Cardiac fibroblast (primary cell): ENCODE measurements at regions not wholly inside any gene's neighbourhood (a gene's known extent, or its start where the extent isn't known, plus 50 kb on each side); places are given as distances from the start of the nearest gene placed in this dataset.
"Not testable (repeated sequence)": the region's sequence is repeated elsewhere in the genome, so short reads cannot be mapped to it uniquely, and the experiment has no call there.

Source experiments
- DNase-seq, 2 donors: peaks; one replicate each; pipeline versions ENCODE4 v3.0.0 to v3.0.0-alpha.2; 2010; ENCODE audit warnings: low read depth in 2 of 2
- H3K4me3 ChIP-seq, 2 donors: replicated peaks in 1 of 2; 1 replicate in 1 of 2; 2 replicates in 1 of 2; pipeline ENCODE4 v1.5.1; 2011; ENCODE audit warnings: low read depth in 2 of 2, low read length in 2 of 2, mild to moderate bottlenecking in 2 of 2, moderate library complexity in 1 of 2
- TF ChIP-seq, protein P1 (sequence below): IDR thresholded peaks from one replicate; pipeline ENCODE4 v1.5.1; 2011; ENCODE audit warnings: low read depth, mild to moderate bottlenecking, low read length, inconsistent platforms

GRCh38 chr1:219713981-219714381 is 101.1 kb upstream of the ZC3H11B start:
- no peak overlapping the region for H3K4me3 ChIP-seq
- DNase-seq: peak; percentile 6 to 24
- TF ChIP-seq, protein P1, sequence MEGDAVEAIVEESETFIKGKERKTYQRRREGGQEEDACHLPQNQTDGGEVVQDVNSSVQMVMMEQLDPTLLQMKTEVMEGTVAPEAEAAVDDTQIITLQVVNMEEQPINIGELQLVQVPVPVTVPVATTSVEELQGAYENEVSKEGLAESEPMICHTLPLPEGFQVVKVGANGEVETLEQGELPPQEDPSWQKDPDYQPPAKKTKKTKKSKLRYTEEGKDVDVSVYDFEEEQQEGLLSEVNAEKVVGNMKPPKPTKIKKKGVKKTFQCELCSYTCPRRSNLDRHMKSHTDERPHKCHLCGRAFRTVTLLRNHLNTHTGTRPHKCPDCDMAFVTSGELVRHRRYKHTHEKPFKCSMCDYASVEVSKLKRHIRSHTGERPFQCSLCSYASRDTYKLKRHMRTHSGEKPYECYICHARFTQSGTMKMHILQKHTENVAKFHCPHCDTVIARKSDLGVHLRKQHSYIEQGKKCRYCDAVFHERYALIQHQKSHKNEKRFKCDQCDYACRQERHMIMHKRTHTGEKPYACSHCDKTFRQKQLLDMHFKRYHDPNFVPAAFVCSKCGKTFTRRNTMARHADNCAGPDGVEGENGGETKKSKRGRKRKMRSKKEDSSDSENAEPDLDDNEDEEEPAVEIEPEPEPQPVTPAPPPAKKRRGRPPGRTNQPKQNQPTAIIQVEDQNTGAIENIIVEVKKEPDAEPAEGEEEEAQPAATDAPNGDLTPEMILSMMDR: no peak

- DNase-seq: no peak
- TF ChIP-seq, protein P1: no peak
- no peak overlapping the region for H3K4me3 ChIP-seq
These were observed 99.6 kb upstream of the ZC3H11B start for GRCh38 chr1:219712506-219712905.

DNA sequence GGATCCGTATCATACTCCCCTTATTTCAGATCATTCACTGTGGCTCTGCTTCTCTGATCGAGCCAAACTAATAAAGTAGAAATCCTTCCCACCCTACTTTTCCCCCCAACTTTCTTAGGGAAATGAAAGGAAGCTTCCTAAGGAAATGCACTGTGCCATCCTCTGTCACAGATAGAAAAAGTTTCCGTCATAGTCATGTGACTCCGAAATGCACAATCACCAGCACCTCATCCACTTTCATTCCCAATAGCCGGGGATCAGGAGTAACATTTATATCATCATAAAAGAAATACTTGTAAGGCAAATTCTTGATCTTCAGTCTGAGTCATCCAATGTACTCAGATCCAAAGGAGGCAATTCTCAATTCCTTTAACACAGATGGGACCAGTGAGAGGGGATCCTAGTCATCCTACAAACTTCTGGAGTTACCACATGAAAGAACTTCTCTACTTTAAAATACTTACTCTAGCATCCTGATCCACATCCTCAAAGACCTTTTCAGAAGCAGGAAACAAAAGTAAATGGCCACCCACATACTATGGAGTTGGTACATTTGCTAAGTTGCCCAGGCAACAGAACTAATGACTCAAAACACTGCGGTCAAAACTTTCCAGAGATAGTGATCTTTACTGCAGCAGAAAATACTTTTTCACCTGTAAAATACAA is 97.8 kb upstream of the ZC3H11B start:
- no peak overlapping the region for H3K4me3 ChIP-seq
- TF ChIP-seq, protein P1: no peak
- peak; percentile 49 to 50 for DNase-seq

DNA sequence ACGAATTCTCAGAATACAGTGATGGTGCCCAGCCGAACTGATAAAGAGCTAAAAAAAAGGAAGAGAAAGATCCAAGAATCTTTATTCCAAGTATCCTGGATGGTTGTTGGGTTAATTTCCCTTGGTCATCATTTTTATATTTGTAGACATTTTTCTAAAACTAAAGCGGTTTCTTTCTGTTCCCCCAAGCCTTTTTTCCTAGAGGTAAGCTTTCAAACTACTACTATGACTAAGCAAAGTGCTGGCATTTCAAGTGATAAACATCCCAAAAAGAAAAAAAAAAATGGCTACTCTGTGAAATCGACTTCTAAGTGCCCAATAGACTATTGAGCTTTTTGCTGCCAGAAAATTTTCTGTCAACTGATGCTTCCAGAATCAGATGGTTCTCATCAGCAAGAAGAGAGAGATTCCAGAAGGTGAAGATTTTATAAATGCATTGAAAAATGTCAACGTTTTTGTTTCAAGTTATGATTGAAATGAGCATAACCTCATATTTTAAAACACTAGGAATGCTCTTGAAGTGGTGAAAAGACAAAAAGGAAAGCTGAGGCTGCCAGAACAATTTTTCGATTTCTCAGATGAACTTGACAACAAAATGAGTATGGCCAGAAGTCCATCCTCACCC is 96.1 kb upstream of the ZC3H11B start:
- no peak for DNase-seq
- H3K4me3 ChIP-seq: no peak overlapping the region
- TF ChIP-seq, protein P1: no peak

GRCh38 chr1:219707885-219708284 is 95.0 kb upstream of the ZC3H11B start:
- not testable (repeated sequence) for H3K4me3 ChIP-seq, DNase-seq

DNA sequence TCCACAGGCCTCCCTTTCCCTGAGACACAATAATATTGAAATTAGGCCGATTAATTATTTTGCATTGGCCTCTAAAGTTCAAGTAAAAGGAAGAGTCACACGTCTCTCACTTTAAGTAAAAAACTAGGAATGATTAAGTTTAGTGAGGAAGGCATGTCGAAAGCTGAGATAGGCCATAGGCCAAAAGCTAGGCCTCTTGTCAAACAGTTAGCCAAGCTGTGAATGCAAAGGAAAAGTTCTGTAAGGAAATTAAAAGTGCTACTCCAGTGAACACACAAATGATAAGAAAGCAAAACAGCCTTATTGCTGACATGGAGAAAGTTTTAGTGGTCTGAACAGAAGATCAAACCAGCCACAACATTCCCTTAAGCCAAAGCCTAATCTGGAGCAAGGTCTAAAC is 91.4 kb upstream of the ZC3H11B start:
- DNase-seq: peak in 1 of 2 donors; percentile 60
- H3K4me3 ChIP-seq: not testable (repeated sequence)

DNA sequence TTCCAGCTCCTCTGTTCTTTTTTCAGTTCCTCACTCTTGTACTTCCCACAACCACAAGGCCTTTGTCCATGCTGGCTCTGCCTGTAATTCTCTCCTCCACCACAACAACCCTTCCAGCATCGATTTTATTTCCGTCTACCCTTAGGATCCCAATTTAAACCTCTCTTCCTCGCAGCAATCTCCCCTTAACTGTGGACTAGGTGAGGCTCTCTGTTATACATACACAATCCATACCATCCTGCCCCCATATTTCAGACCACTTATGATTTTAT is 90.4 kb upstream of the ZC3H11B start:
- H3K4me3 ChIP-seq: no peak overlapping the region
- TF ChIP-seq, protein P1: no peak
- no peak for DNase-seq

DNA sequence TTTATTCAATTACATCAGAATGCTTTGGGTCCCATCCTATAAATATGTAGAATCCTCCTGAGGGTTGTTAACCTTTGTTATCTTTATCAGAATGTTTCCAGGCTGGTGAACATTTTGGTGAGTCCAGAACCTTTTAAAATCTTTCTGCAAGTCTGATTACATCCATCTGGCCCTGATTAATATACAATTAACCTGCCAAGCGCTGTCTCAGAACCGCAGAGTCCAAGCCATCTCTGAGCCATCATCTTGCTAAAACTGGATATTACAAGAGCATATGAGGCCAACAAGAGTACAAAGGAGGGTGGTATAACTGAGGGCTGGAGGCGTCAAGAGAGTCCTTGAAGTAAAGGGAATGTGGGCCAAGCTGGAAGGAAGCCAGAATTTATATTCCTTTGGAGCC is 88.6 kb upstream of the ZC3H11B start:
- DNase-seq: peak in 1 of 2 donors; percentile 37
- H3K4me3 ChIP-seq: no peak overlapping the region

More for the DNA sequence above, 88.6 kb upstream of the ZC3H11B start:
- TF ChIP-seq, protein P1: no peak
